ENCODE measurements at regions not wholly inside any gene's neighbourhood (a gene's known extent, or its start where the extent isn't known, plus 50 kb on each side); places are given as distances from the start of the nearest gene placed in this dataset.

GRCh38 chr16:6689643-6690042 lies 643.0 kb upstream of the RBFOX1 start:
- no peak for DNase-seq (ENCODE audit: low spot score)
- TF ChIP-seq, protein P1, sequence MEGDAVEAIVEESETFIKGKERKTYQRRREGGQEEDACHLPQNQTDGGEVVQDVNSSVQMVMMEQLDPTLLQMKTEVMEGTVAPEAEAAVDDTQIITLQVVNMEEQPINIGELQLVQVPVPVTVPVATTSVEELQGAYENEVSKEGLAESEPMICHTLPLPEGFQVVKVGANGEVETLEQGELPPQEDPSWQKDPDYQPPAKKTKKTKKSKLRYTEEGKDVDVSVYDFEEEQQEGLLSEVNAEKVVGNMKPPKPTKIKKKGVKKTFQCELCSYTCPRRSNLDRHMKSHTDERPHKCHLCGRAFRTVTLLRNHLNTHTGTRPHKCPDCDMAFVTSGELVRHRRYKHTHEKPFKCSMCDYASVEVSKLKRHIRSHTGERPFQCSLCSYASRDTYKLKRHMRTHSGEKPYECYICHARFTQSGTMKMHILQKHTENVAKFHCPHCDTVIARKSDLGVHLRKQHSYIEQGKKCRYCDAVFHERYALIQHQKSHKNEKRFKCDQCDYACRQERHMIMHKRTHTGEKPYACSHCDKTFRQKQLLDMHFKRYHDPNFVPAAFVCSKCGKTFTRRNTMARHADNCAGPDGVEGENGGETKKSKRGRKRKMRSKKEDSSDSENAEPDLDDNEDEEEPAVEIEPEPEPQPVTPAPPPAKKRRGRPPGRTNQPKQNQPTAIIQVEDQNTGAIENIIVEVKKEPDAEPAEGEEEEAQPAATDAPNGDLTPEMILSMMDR (IDR thresholded peaks at IDR 0.05; ENCODE audit: extremely low read depth, missing control alignments) = no peak

- TF ChIP-seq, protein P1 (IDR thresholded peaks at IDR 0.05; ENCODE audit: extremely low read depth, missing control alignments) = no peak
- DNase-seq (ENCODE audit: low spot score) = no peak
Measured at GRCh38 chr16:6687593-6687992, 645.1 kb upstream of the RBFOX1 start.

GRCh38 chr16:6684076-6684673 lies 648.5 kb upstream of the RBFOX1 start:
- TF ChIP-seq, protein P1 (IDR thresholded peaks at IDR 0.05; ENCODE audit: extremely low read depth, missing control alignments) = no peak
- peak; percentile 12 for DNase-seq (ENCODE audit: low spot score)

- TF ChIP-seq, protein P1 (IDR thresholded peaks at IDR 0.05; ENCODE audit: extremely low read depth, missing control alignments) = peak; percentile 52
Measured at GRCh38 chr16:6682142-6682811, 650.4 kb upstream of the RBFOX1 start.

DNA sequence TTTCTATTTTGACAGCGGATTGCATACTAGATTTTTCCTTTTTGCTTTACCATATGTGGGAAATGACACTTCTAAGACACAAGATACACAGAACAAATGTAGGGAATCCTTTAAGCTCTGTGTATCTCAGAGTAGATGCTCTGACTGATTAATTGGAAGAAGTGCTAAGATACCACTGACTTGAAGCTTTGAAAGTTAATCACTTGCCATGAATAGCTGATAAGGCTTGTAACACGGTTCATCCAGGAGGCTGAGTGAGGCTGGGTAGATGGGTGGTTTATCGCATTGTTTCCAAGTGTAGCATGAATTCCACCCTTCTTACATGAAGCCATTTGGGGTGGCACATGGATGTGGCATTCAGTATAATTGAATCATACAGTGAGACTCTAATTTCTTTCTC lies 654.1 kb upstream of the RBFOX1 start:
- DNase-seq (ENCODE audit: low spot score) = no peak

More at GRCh38 chr16:6682142-6682811, 650.4 kb upstream of the RBFOX1 start:
- peak; percentile 24 for DNase-seq (ENCODE audit: low spot score)

GRCh38 chr16:6674071-6674470 lies 658.6 kb upstream of the RBFOX1 start:
- TF ChIP-seq, protein P1 (IDR thresholded peaks at IDR 0.05; ENCODE audit: extremely low read depth, missing control alignments) = no peak
- DNase-seq (ENCODE audit: low spot score) = no peak

More for the DNA sequence above, 654.1 kb upstream of the RBFOX1 start:
- TF ChIP-seq, protein P1 (IDR thresholded peaks at IDR 0.05; ENCODE audit: extremely low read depth, missing control alignments) = no peak

DNA sequence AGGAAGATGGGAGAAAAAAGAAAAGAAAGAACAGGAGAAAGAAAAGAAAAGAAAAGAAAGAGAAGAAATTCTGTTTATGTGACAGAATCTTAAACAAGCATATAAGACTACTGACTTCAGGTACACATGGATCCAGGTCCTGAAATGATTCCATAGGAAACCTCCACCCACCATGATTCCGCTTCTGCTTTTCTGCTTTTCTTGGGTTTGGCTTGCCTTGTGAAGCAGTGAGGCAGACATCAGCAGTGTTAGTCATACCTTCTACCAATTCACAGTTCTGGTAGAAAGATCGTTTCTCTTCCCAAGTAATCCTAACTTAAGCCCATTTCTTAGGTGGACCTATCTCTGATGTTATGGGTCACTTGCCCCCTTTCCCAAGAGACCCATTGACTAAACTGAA lies 660.1 kb upstream of the RBFOX1 start:
- DNase-seq (ENCODE audit: low spot score) = no peak
- TF ChIP-seq, protein P1 (IDR thresholded peaks at IDR 0.05; ENCODE audit: extremely low read depth, missing control alignments) = no peak

Data from GM20000 (cell line).